Activated B cell treated with CpG ODN at 0.5 μM for 24 hours (primary cell): ENCODE measurements at regions not wholly inside any gene's neighbourhood (a gene's known extent, or its start where the extent isn't known, plus 50 kb on each side); places are given as distances from the start of the nearest gene placed in this dataset.

Source experiments
- ATAC-seq: fragments of 200-7000 bp; cut with Tn5 transposase; one replicate; pipeline ENCODE4 v1.10.0; 2021; ENCODE audit warnings: low read depth, mild to moderate bottlenecking, moderate library complexity
- CTCF ChIA-PET: fragments of 350-600 bp; sonication (Branson Sonifier 250); formaldehyde crosslinking; loops from one replicate; lab custom pipeline; 2021; ENCODE audit warnings: antibody characterized with exemption; lab: Charles Lee
- POLR2A ChIA-PET: fragments of 350-600 bp; sonication (Branson Sonifier 250); formaldehyde crosslinking; loops from one replicate; lab custom pipeline; 2021; ENCODE audit warnings: antibody characterized with exemption; lab: Charles Lee
- DNase-seq: peaks from one replicate; pipeline ENCODE4 v3.0.0; 2022
- H3K27ac Mint-ChIP-seq: one replicate; pipeline ENCODE4 v1.8.0; 2020; ENCODE audit warnings: mixed read lengths
- H3K27me3 Mint-ChIP-seq: one replicate; pipeline ENCODE4 v1.8.0; 2021; ENCODE audit warnings: mixed read lengths
- H3K36me3 Mint-ChIP-seq: one replicate; pipeline ENCODE4 v1.8.0; 2021; ENCODE audit warnings: low read depth, mixed read lengths
- H3K4me1 Mint-ChIP-seq: one replicate; pipeline ENCODE4 v1.8.0; 2021; ENCODE audit warnings: mixed read lengths
- H3K4me3 Mint-ChIP-seq: one replicate; pipeline ENCODE4 v1.8.0; 2020; ENCODE audit warnings: mild to moderate bottlenecking, mixed read lengths
- H3K9me3 Mint-ChIP-seq: one replicate; pipeline ENCODE4 v1.8.0; 2020; ENCODE audit warnings: mixed read lengths
- intact Hi-C: fragments of 100-400 bp; cut with micrococcal nuclease; formaldehyde crosslinking; loops from one replicate; pipeline ENCODE4 v1.15.1; 2024
- TF ChIP-seq, protein P1 (sequence below): fragments of 200-600 bp; IDR thresholded peaks from one replicate; pipeline ENCODE4 v1.8.0; 2022; ENCODE audit warnings: antibody characterized with exemption, mild to moderate bottlenecking

DNA sequence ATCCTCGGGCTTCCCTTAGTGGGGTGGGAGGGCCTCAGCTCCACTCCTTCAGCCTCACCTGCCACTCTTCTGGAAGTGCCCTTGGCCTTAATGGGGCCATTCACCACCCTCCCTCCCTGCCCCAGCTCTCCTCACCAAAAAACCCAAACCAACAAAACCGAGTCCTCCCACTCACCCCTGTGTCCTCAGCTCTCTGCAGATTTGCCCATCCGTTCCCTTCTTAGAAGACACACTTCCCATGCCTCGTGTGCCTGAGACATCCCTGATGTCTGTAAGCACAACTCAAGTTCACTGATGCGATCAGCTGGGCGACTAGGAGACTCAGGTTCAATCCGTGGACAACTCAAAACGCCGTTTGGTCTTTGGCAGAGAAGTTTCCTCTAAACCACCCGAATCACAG lies 839.2 kb downstream of the TBC1D22A start:
- Mint-ChIP-seq H3K27me3 (peaks cover 7% of the 10 kb centered on the region), H3K36me3 (no peaks in the 10 kb centered on the region), H3K27ac (no peak overlapping the region), H3K4me3 (no peak overlapping the region), H3K4me1 (no peaks in the 10 kb centered on the region), H3K9me3 (peaks cover 2% of the 10 kb centered on the region)
- POLR2A ChIA-PET, result no interaction called here
- DNase-seq (no peak), ATAC-seq (no peak)
- intact Hi-C loops, result no loop called here
- TF ChIP-seq, protein P1, sequence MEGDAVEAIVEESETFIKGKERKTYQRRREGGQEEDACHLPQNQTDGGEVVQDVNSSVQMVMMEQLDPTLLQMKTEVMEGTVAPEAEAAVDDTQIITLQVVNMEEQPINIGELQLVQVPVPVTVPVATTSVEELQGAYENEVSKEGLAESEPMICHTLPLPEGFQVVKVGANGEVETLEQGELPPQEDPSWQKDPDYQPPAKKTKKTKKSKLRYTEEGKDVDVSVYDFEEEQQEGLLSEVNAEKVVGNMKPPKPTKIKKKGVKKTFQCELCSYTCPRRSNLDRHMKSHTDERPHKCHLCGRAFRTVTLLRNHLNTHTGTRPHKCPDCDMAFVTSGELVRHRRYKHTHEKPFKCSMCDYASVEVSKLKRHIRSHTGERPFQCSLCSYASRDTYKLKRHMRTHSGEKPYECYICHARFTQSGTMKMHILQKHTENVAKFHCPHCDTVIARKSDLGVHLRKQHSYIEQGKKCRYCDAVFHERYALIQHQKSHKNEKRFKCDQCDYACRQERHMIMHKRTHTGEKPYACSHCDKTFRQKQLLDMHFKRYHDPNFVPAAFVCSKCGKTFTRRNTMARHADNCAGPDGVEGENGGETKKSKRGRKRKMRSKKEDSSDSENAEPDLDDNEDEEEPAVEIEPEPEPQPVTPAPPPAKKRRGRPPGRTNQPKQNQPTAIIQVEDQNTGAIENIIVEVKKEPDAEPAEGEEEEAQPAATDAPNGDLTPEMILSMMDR, result no peak
- CTCF ChIA-PET, result no interaction called here

DNA sequence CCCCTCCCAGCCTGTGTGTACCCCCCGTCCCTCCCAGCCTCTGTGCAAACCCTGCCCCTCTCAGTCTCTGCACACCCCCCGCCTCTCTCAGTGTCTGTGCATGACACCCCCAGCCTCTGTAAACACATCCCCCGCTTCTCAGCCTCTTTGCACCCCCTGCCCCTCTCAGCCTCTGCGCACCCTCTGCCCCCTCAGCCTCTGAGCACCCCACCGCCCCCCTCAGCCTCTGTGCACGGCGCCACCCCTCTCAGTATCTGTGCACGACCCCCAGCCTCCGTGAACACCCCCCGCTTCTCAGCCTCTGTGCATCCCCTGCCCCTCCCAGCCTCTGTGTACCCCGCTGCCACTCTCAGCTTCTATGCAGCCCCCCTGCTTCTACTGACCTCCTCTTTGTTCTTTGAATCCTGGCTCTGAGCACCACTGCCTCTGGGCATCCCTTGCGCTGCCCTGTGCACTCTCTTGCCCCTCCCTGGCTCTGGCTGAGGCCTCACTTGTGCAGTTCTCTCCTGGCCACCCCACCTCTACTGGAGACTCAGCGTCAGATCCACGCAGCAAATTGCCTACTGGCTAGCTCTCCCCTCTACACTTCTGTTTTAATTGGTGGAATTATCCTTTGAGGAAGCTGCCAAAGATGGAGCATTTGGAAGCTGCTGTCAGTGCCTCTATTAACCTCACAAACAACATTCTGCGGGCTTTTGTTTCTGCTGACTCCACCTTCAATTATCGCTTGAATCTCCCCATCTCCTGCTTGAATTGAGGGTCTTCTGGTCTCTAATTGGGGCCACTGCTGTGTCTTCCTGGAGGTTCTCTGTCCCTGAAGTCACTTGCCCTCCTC lies 838.6 kb downstream of the TBC1D22A start:
- no peak overlapping the region for H3K27ac Mint-ChIP-seq
- no peak for DNase-seq

DNA sequence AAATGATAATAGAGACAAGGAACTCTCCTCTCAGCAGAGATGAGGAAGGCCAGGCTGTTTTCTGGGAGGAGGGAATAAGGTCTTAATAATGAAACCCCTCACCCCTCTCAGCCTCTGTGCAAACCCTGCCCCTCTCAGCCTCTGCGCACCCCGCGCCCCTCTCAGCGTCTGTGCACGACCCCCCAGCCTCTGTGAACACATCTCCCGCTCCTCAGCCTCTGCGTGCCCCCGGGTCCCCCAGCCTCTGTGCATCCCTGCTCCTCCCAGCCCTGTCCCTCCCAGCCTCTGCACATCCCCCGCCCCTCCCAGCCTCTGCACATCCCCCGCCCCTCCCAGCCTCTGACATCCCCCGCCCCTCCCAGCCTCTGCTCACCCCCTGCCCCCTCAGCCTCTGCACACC lies 837.8 kb downstream of the TBC1D22A start:
- TF ChIP-seq, protein P1, result no peak
- ATAC-seq, result no peak
- intact Hi-C loops, result no loop called here
- Mint-ChIP-seq H3K9me3 (peaks cover 2% of the 10 kb centered on the region), H3K36me3 (no peaks in the 10 kb centered on the region), H3K4me1 (no peaks in the 10 kb centered on the region), H3K27ac (no peak overlapping the region), H3K4me3 (no peak overlapping the region), H3K27me3 (peaks cover 7% of the 10 kb centered on the region)
- CTCF ChIA-PET, result no interaction called here
- DNase-seq, result no peak
- POLR2A ChIA-PET, result no interaction called here

More for the DNA sequence above, 838.6 kb downstream of the TBC1D22A start:
- Mint-ChIP-seq H3K9me3 (peaks cover 2% of the 10 kb centered on the region), H3K36me3 (no peaks in the 10 kb centered on the region), H3K4me3 (no peak overlapping the region), H3K27me3 (peaks cover 7% of the 10 kb centered on the region), H3K4me1 (no peaks in the 10 kb centered on the region)
- ChIA-PET CTCF (no interaction called here), POLR2A (no interaction called here)
- TF ChIP-seq, protein P1, result no peak
- ATAC-seq, result no peak
- intact Hi-C loops, result no loop called here

DNA sequence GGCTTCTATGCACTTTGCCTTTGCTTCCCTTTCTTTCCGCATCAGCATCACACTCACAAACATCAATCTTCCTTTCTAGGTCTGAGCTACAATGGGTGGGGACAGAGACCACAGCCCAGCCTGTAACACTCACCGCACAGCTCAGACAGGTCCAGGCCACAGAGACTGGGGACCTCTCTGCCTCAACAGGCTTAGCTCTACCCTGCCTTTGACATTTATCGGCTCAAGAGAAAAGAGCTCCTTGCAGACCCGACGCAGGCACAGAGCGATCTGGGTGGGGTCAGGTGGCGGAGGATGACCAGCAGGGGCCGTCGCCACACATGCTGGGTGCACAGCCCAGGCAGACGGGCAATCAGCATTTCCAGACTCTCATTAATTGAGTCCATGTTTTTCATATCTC lies 837.3 kb downstream of the TBC1D22A start:
- ATAC-seq (no peak), DNase-seq (no peak)
- Mint-ChIP-seq H3K27me3 (peaks cover 7% of the 10 kb centered on the region), H3K27ac (no peak overlapping the region), H3K36me3 (no peaks in the 10 kb centered on the region), H3K9me3 (peaks cover 2% of the 10 kb centered on the region), H3K4me3 (no peak overlapping the region), H3K4me1 (no peaks in the 10 kb centered on the region)
- TF ChIP-seq, protein P1, result no peak
- POLR2A ChIA-PET, result no interaction called here
- CTCF ChIA-PET, result no interaction called here
- intact Hi-C loops, result no loop called here

DNA sequence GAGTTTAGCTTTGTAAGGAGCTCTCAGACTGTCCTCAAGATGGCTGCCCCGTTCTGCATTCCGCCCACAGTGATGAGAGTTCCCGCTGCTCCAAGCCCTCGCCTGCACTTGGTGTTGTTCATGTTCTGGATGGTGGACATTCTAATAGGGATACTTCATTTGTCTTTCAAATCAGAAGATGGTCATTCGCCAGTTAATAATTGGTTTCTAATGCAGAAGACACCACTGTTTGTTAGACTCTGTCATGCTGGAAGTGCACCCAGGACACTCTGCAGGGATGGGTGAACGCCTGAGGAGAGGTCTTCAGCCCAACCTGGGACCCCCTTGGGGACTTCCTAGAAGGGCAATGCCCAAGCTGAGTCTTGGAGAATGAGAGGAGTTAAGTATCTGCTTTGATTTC lies 836.4 kb downstream of the TBC1D22A start:
- Mint-ChIP-seq H3K4me3 (no peak overlapping the region), H3K36me3 (no peaks in the 10 kb centered on the region), H3K27me3 (peaks cover 7% of the 10 kb centered on the region), H3K4me1 (no peaks in the 10 kb centered on the region), H3K27ac (no peak overlapping the region), H3K9me3 (peaks cover 2% of the 10 kb centered on the region)
- no peak for ATAC-seq
- ChIA-PET POLR2A (no interaction called here), CTCF (no interaction called here)
- no peak for DNase-seq
- TF ChIP-seq, protein P1, result no peak
- intact Hi-C loops, result no loop called here
